ENCODE measurements at regions not wholly inside any gene's neighbourhood (a gene's known extent, or its start where the extent isn't known, plus 50 kb on each side); places are given as distances from the start of the nearest gene placed in this dataset.
A peak's percentile ranks its signal among the peaks of the same experiment; 100 is the strongest.

GRCh38 chr6:126531840-126532239 lies 191.9 kb downstream of the CENPW start:
- DNase-seq (ENCODE audit: low read depth in 1 of 2, low spot score in 1 of 2), result no peak
- TF ChIP-seq JUND (IDR thresholded peaks at IDR 0.05; ENCODE audit: low read depth), result no peak
- in situ Hi-C loops (cut with HindIII; ENCODE audit: low pct_unique_long_range_greater_than_20kb, low sequenced_read_pairs), result no loop called here

DNA sequence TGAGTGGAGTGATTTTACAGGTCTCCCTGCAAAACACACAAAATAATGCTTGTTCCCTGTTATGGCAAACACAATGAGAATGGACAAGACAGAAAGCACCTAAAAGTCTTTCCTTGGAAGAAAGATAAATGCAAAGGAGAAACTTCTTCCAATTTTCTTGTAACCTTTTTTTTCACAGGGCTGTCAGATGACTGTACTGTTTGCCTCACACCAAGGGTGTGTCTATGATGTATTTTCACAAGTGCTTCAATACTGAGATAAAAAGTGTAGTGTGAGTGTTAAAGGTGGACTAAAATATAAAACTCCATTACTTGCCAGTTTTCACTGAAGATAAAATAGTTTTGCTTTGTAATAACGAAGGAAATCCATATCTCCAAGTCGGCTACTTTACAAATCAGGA lies 194.5 kb downstream of the CENPW start:
- no peak for DNase-seq (ENCODE audit: low read depth in 1 of 2, low spot score in 1 of 2)
- in situ Hi-C loops (cut with HindIII; ENCODE audit: low pct_unique_long_range_greater_than_20kb, low sequenced_read_pairs), result no loop called here
- TF ChIP-seq JUND (IDR thresholded peaks at IDR 0.05; ENCODE audit: low read depth), result no peak

GRCh38 chr6:126535138-126535537 lies 195.2 kb downstream of the CENPW start:
- in situ Hi-C loops (cut with HindIII; ENCODE audit: low pct_unique_long_range_greater_than_20kb, low sequenced_read_pairs), result no loop called here
- DNase-seq (ENCODE audit: low read depth in 1 of 2, low spot score in 1 of 2), result no peak
- TF ChIP-seq JUND (IDR thresholded peaks at IDR 0.05; ENCODE audit: low read depth), result no peak

DNA sequence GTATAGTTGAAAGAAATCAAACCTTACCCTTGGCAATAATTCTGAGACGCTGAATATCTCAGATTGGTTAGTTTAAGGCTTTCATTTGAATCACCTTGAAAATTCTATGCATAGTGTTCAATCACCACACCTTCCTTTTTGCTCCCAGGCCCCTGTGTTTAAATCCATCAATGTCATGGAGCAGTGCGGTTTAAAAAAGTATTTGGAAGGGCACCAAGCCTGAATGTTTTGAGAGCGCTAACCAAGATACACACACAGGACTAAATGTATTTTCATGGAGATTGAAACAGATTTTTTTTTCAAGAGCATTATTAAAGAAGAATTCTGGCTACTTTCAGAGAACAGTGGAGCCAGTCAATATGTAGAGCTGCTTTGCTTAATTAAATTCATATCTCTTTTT lies 195.7 kb downstream of the CENPW start:
- in situ Hi-C loops (cut with HindIII; ENCODE audit: low pct_unique_long_range_greater_than_20kb, low sequenced_read_pairs), result no loop called here
- no peak for TF ChIP-seq JUND (IDR thresholded peaks at IDR 0.05; ENCODE audit: low read depth)
- DNase-seq (ENCODE audit: low read depth in 1 of 2, low spot score in 1 of 2), result no peak

GRCh38 chr6:126537061-126537816 lies 197.3 kb downstream of the CENPW start:
- TF ChIP-seq JUND (IDR thresholded peaks at IDR 0.05; ENCODE audit: low read depth), result no peak
- in situ Hi-C loops (cut with HindIII; ENCODE audit: low pct_unique_long_range_greater_than_20kb, low sequenced_read_pairs), result no loop called here
- DNase-seq (ENCODE audit: low read depth in 1 of 2, low spot score in 1 of 2), result no peak

- no peak for TF ChIP-seq JUND (IDR thresholded peaks at IDR 0.05; ENCODE audit: low read depth)
- DNase-seq (ENCODE audit: low read depth in 1 of 2, low spot score in 1 of 2), result no peak
- in situ Hi-C loops (cut with HindIII; ENCODE audit: low pct_unique_long_range_greater_than_20kb, low sequenced_read_pairs), result no loop called here
Observed at GRCh38 chr6:126539022-126539421, 199.1 kb downstream of the CENPW start.

- no peak for DNase-seq (ENCODE audit: low read depth in 1 of 2, low spot score in 1 of 2)
- in situ Hi-C loops (cut with HindIII; ENCODE audit: low pct_unique_long_range_greater_than_20kb, low sequenced_read_pairs), result no loop called here
- TF ChIP-seq JUND (IDR thresholded peaks at IDR 0.05; ENCODE audit: low read depth), result no peak
Observed at GRCh38 chr6:126540161-126540560, 200.2 kb downstream of the CENPW start.

- DNase-seq (ENCODE audit: low read depth in 1 of 2, low spot score in 1 of 2), result no peak
- in situ Hi-C loops (cut with HindIII; ENCODE audit: low pct_unique_long_range_greater_than_20kb, low sequenced_read_pairs), result no loop called here
- no peak for TF ChIP-seq JUND (IDR thresholded peaks at IDR 0.05; ENCODE audit: low read depth)
Observed at GRCh38 chr6:126541806-126542491, 202.0 kb downstream of the CENPW start.

DNA sequence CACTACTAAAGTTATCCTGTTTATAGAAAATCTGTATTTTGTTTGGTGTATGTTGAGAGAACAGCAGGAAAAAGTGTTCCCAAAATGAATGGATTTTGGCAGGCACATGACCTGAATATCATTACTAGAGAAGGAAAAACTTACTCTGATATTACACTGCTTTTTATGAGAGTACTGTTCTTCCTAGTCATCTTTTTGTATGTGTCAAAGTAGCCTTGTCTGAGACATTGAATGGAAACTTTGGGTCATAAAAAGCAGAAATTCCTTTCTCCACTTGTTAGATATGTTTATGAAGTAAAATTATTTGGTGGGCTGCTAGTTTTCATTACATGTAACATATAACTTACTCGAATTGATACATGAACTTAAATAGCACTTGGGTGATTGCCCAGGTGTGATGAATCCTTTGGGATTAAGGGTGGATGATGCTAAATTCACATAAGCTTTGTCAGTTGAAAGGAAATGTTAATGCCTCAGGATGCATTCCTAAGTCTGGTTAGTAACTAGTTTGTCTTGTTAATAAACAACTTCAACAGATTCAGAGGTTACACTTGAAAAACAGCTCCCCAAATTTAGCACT lies 206.7 kb downstream of the CENPW start:
- in situ Hi-C loops (cut with HindIII; ENCODE audit: low pct_unique_long_range_greater_than_20kb, low sequenced_read_pairs), result no loop called here
- DNase-seq (ENCODE audit: low read depth in 1 of 2, low spot score in 1 of 2), result no peak
- no peak for TF ChIP-seq JUND (IDR thresholded peaks at IDR 0.05; ENCODE audit: low read depth)

DNA sequence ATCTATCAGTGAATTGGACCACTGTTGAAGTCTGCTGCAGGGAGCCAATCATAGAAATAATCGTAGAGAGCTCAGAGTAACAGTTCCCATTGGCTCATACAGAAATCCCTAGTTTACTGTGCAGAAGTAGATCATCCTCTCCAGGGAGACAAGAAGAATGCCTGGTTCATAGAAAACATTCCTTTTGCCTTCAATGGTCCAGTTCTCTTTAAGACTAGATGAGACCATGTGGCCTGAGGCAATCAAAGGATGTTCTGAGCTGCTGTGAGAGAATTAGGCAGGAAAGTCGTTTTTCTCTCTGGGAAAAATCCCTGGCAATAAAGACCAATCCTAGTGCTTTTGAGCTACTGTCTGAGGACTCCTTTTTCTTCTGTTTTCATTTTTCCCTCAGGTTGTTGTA lies 208.4 kb downstream of the CENPW start:
- TF ChIP-seq JUND (IDR thresholded peaks at IDR 0.05; ENCODE audit: low read depth), result no peak
- DNase-seq (ENCODE audit: low read depth in 1 of 2, low spot score in 1 of 2), result no peak
- in situ Hi-C loops (cut with HindIII; ENCODE audit: low pct_unique_long_range_greater_than_20kb, low sequenced_read_pairs), result no loop called here

DNA sequence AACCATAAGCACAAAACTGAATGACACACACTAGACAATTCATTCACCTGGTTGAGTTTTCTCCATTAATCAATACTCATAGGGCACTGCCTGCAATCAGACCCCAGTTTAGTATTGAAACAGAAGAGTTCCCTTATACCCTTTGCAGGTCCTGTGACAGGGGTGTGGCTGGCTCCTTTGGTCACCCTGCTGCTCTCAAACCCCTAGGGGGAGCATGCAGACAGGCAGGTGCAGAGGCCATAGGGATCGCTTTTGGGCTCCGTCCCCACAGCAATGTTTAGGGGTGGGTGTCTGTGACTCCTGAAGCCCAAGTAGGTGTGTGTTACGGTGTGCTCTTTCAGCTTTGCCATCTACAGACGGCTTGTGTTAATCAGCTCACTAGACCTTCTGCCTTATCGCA lies 210.4 kb downstream of the CENPW start:
- in situ Hi-C loops (cut with HindIII; ENCODE audit: low pct_unique_long_range_greater_than_20kb, low sequenced_read_pairs), result no loop called here
- TF ChIP-seq JUND (IDR thresholded peaks at IDR 0.05; ENCODE audit: low read depth), result no peak
- DNase-seq (ENCODE audit: low read depth in 1 of 2, low spot score in 1 of 2), result peak in 1 of 2 experiments; percentile 25

DNA sequence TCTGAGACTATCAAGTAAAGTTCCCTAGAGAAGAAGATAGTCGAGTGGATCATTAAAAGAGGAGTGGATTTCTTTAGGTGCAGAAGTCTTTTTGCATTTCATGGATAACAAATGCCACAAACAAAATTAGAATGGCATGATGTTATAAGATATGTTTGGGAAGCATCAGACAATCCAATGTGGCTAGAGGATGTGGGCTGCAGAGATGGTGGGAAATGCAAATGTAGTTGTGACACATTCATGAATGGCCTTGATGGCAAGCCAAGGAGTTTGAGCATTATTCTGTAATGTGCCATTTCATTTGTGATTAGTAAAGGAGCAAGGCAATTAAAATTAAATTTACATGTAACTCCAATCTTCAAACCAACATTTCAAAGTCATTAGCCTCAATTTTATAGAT lies 211.9 kb downstream of the CENPW start:
- no peak for DNase-seq (ENCODE audit: low read depth in 1 of 2, low spot score in 1 of 2)
- no peak for TF ChIP-seq JUND (IDR thresholded peaks at IDR 0.05; ENCODE audit: low read depth)
- in situ Hi-C loops (cut with HindIII; ENCODE audit: low pct_unique_long_range_greater_than_20kb, low sequenced_read_pairs), result no loop called here

DNA sequence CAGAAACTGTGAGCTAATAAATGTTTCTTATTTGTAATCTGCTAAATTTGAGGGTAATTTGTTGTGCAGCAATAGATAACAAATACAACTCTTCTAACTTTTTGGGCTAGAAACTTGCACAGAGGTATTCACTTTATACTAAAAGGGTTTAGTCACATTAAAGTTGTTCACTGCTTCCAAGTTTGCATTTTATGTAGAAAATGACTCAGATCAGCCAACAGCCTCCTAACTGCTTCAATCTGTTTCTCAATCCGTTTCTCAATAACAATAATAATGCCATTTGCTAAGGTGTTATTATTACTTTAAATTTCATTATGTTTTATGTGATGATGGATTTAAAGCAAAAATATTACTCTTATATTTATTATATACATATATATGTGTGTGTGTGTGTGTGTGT lies 213.9 kb downstream of the CENPW start:
- TF ChIP-seq JUND (IDR thresholded peaks at IDR 0.05; ENCODE audit: low read depth), result no peak
- DNase-seq (ENCODE audit: low read depth in 1 of 2, low spot score in 1 of 2), result no peak
- in situ Hi-C loops (cut with HindIII; ENCODE audit: low pct_unique_long_range_greater_than_20kb, low sequenced_read_pairs), result no loop called here

Data from T47D (cell line).